Activated CD8-positive, alpha-beta T cell treated with anti-CD3 and anti-CD28 coated beads for 36 hours (primary cell): ENCODE measurements at regions not wholly inside any gene's neighbourhood (a gene's known extent, or its start where the extent isn't known, plus 50 kb on each side); places are given as distances from the start of the nearest gene placed in this dataset.

Source experiments
- ATAC-seq: fragments of 200-7000 bp; cut with Tn5 transposase; one replicate; pipeline ENCODE4 v1.10.0; 2021; ENCODE audit warnings: mild to moderate bottlenecking, moderate library complexity
- CTCF ChIA-PET: fragments of 350-600 bp; sonication (Branson Sonifier 250); formaldehyde crosslinking; loops from one replicate; lab custom pipeline; 2021; ENCODE audit warnings: antibody characterized with exemption; lab: Charles Lee
- POLR2A ChIA-PET: fragments of 350-600 bp; sonication (Branson Sonifier 250); formaldehyde crosslinking; loops from one replicate; lab custom pipeline; 2021; ENCODE audit warnings: antibody characterized with exemption; lab: Charles Lee
- DNase-seq: peaks from one replicate; pipeline ENCODE4 v3.0.0-alpha.2; 2020
- H3K27ac Mint-ChIP-seq: one replicate; pipeline ENCODE4 v1.8.0; 2021; ENCODE audit warnings: mild to moderate bottlenecking, mixed read lengths
- H3K27me3 Mint-ChIP-seq: one replicate; pipeline ENCODE4 v1.8.0; 2021; ENCODE audit warnings: mixed read lengths
- H3K36me3 Mint-ChIP-seq: one replicate; pipeline ENCODE4 v1.8.0; 2021; ENCODE audit warnings: low read depth, mixed read lengths
- H3K4me1 Mint-ChIP-seq: one replicate; pipeline ENCODE4 v1.8.0; 2021; ENCODE audit warnings: low read depth, mixed read lengths
- H3K4me3 Mint-ChIP-seq: one replicate; pipeline ENCODE4 v1.8.0; 2021; ENCODE audit warnings: mild to moderate bottlenecking, moderate library complexity, mixed read lengths
- H3K9me3 Mint-ChIP-seq: one replicate; pipeline ENCODE4 v1.8.0; 2021; ENCODE audit warnings: mixed read lengths
- intact Hi-C: fragments of 100-400 bp; cut with micrococcal nuclease; formaldehyde crosslinking; loops from one replicate; pipeline ENCODE4 v1.10.0; 2022
- TF ChIP-seq, protein P1 (sequence below): fragments of 200-600 bp; IDR thresholded peaks from one replicate; pipeline ENCODE4 v1.8.0; 2022; ENCODE audit warnings: antibody characterized with exemption, mild to moderate bottlenecking

DNA sequence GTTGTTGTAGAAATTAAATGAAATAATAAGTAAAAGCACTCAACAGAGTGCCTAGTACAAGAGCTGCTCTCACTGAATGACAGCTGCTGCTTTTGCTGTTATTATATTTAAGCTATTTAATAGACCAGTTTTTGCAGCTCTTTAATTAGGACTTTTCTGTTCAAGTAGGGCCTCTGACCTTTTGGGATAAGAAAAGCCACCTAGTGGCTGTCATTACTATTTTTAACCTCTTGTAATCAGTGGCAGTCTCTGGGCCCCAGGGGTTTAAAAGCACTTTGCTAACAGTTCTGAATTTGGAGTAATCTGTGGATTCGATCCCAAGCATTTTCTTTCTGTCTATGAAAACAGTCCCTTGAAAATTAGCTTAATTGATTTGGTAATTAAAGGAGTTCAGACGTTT lies 121.1 kb downstream of the NUDT12 start:
- H3K27ac Mint-ChIP-seq, result no peak overlapping the region
- H3K4me3 Mint-ChIP-seq, result no peak overlapping the region
- CTCF ChIA-PET, result interaction anchor here (1.0 to 1.6 kb wide), 2 partner anchors 12 to 18 kb away, joined by 3 read pairs; no protein-coding TSS in a partner anchor
- no peaks in the 10 kb centered on the region for H3K4me1 Mint-ChIP-seq
- ATAC-seq (no peak), DNase-seq (no peak)
- POLR2A ChIA-PET, result no interaction called here
- peaks cover 11% of the 10 kb centered on the region for H3K9me3 Mint-ChIP-seq
- H3K36me3 Mint-ChIP-seq, result no peaks in the 10 kb centered on the region
- H3K27me3 Mint-ChIP-seq, result peaks cover 2% of the 10 kb centered on the region
- intact Hi-C loops, result no loop called here
- TF ChIP-seq, protein P1, sequence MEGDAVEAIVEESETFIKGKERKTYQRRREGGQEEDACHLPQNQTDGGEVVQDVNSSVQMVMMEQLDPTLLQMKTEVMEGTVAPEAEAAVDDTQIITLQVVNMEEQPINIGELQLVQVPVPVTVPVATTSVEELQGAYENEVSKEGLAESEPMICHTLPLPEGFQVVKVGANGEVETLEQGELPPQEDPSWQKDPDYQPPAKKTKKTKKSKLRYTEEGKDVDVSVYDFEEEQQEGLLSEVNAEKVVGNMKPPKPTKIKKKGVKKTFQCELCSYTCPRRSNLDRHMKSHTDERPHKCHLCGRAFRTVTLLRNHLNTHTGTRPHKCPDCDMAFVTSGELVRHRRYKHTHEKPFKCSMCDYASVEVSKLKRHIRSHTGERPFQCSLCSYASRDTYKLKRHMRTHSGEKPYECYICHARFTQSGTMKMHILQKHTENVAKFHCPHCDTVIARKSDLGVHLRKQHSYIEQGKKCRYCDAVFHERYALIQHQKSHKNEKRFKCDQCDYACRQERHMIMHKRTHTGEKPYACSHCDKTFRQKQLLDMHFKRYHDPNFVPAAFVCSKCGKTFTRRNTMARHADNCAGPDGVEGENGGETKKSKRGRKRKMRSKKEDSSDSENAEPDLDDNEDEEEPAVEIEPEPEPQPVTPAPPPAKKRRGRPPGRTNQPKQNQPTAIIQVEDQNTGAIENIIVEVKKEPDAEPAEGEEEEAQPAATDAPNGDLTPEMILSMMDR, result no peak

- CTCF ChIA-PET, result no interaction called here
- Mint-ChIP-seq H3K36me3 (no peaks in the 10 kb centered on the region), H3K4me1 (no peaks in the 10 kb centered on the region), H3K9me3 (peaks cover 11% of the 10 kb centered on the region), H3K27me3 (no peaks in the 10 kb centered on the region), H3K27ac (no peak overlapping the region), H3K4me3 (no peak overlapping the region)
- DNase-seq (no peak), ATAC-seq (no peak)
- POLR2A ChIA-PET, result no interaction called here
- TF ChIP-seq, protein P1, result no peak
- intact Hi-C loops, result no loop called here
These were observed 123.6 kb downstream of the NUDT12 start for GRCh38 chr5:103439007-103439406.

DNA sequence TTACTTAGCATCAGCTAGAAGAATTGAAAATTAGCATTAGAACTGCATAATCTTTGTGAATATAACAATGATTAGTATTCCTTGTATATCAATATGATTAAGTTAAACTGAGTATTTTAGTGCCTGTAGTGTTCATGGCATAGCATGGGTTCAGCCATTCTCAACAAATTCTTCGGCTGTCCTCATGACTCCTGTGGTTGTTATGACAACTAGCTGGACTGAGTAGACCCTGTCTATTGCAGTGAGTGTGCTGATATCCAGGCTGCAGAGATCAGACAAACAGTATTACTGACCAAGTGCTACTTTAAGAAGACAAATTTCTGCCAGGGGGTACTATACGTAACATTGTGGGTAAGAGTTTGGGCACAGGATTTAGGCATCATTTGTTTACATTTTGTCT lies 125.9 kb downstream of the NUDT12 start:
- ChIA-PET CTCF (no interaction called here), POLR2A (no interaction called here)
- intact Hi-C loops, result no loop called here
- DNase-seq (no peak), ATAC-seq (no peak)
- Mint-ChIP-seq H3K27ac (no peak overlapping the region), H3K36me3 (no peaks in the 10 kb centered on the region), H3K4me1 (no peaks in the 10 kb centered on the region), H3K27me3 (no peaks in the 10 kb centered on the region), H3K9me3 (peaks cover 11% of the 10 kb centered on the region), H3K4me3 (no peak overlapping the region)
- TF ChIP-seq, protein P1, result no peak

DNA sequence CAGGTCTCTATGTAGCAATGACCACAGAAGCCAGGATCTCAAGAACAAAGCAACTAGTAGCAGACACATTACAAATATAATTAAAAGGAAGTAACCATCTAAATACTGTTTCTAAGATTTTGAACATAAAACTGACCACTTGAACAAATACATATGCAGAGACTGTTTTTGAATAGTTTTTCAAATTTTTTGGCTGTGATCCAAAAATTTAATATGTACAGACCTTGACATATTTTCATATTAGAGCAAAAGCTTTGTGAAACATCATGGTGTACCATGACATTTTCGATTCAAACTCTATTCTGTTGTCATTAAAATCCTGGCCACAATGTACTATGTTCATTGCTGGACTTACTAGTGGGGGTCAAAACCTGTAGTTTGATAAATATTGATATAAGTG lies 126.5 kb downstream of the NUDT12 start:
- Mint-ChIP-seq H3K9me3 (peaks cover 11% of the 10 kb centered on the region), H3K4me1 (no peaks in the 10 kb centered on the region), H3K27ac (no peak overlapping the region), H3K36me3 (no peaks in the 10 kb centered on the region), H3K27me3 (no peaks in the 10 kb centered on the region), H3K4me3 (no peak overlapping the region)
- ChIA-PET CTCF (no interaction called here), POLR2A (no interaction called here)
- DNase-seq (no peak), ATAC-seq (no peak)
- TF ChIP-seq, protein P1, result no peak
- intact Hi-C loops, result no loop called here

GRCh38 chr5:103435136-103435889 lies 127.3 kb downstream of the NUDT12 start:
- H3K27me3 Mint-ChIP-seq, result no peaks in the 10 kb centered on the region
- no peaks in the 10 kb centered on the region for H3K4me1 Mint-ChIP-seq
- DNase-seq (no peak), ATAC-seq (no peak)
- H3K36me3 Mint-ChIP-seq, result no peaks in the 10 kb centered on the region
- ChIA-PET POLR2A (no interaction called here), CTCF (no interaction called here)
- intact Hi-C loops, result no loop called here
- no peak overlapping the region for H3K27ac Mint-ChIP-seq
- TF ChIP-seq, protein P1, result no peak
- peaks cover 11% of the 10 kb centered on the region for H3K9me3 Mint-ChIP-seq
- no peak overlapping the region for H3K4me3 Mint-ChIP-seq
